ENCODE measurements at regions not wholly inside any gene's neighbourhood (a gene's known extent, or its start where the extent isn't known, plus 50 kb on each side); places are given as distances from the start of the nearest gene placed in this dataset.

- no peak overlapping the region for H3K4me3 ChIP-seq
- no peaks in the 10 kb centered on the region for H3K36me3 ChIP-seq (ENCODE audit: control insufficient read depth in 4 of 4, insufficient read depth in 4 of 4, low read length in 4 of 4)
- H3K9me3 ChIP-seq (ENCODE audit: control insufficient read depth in 4 of 4, insufficient read depth in 3 of 4, low read length in 3 of 4) = no peaks in the 10 kb centered on the region
- no peaks in the 10 kb centered on the region for H3K27me3 ChIP-seq (ENCODE audit: control insufficient read depth in 3 of 3, insufficient read depth in 3 of 3, low read length in 2 of 3)
- 70 to 89% methylated on average over 6 of the region's 6 CpGs for WGBS, 2 donors
- no peak for DNase-seq
- no peaks in the 10 kb centered on the region for H3K4me1 ChIP-seq (ENCODE audit: control insufficient read depth in 5 of 5, insufficient read depth in 5 of 5, low read length in 5 of 5)
- TF ChIP-seq CTCF (IDR thresholded peaks at IDR 0.05; ENCODE audit: control extremely low read depth, extremely low read depth) = no peak
- no peak overlapping the region for H3K27ac ChIP-seq (ENCODE audit: low read depth in 1 of 2, low read length in 1 of 2)
- H3K9ac ChIP-seq (ENCODE audit: insufficient read depth in 1 of 2, low read length in 2 of 2) = no peak overlapping the region
- ATAC-seq (ENCODE audit: insufficient read depth, low FRiP score) = no peak
Measured at GRCh38 chr4:66814277-66814676, 731.0 kb downstream of the CENPC start.

DNA sequence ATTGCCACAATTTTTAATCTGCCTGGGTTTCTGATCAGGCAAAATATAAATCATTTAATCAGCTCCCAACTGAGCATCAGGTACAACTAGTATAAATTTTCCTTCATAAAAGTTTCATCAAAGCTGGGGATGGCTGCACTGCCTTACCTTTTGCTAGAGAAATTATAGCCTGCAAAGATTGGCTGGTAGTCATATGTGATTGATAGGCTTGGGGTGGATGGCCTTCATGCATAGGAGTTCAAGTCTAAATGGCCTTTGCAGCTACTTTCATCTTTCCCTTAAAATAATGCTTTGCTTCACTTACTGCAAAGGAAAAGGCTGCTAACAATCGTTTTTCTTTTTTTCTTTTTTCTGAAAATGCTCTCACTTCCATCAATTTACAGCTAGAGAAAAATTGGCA lies 739.7 kb downstream of the CENPC start:
- ATAC-seq (ENCODE audit: insufficient read depth, low FRiP score) (no peak), DNase-seq (no peak)
- Histone ChIP-seq H3K4me1 (ENCODE audit: control insufficient read depth in 5 of 5, insufficient read depth in 5 of 5, low read length in 5 of 5) (no peaks in the 10 kb centered on the region), H3K27ac (ENCODE audit: low read depth in 1 of 2, low read length in 1 of 2) (no peak overlapping the region), H3K36me3 (ENCODE audit: control insufficient read depth in 4 of 4, insufficient read depth in 4 of 4, low read length in 4 of 4) (no peaks in the 10 kb centered on the region), H3K9me3 (ENCODE audit: control insufficient read depth in 4 of 4, insufficient read depth in 3 of 4, low read length in 3 of 4) (no peaks in the 10 kb centered on the region), H3K4me3 (no peak overlapping the region), H3K9ac (ENCODE audit: insufficient read depth in 1 of 2, low read length in 2 of 2) (no peak overlapping the region), H3K27me3 (ENCODE audit: control insufficient read depth in 3 of 3, insufficient read depth in 3 of 3, low read length in 2 of 3) (no peaks in the 10 kb centered on the region)
- WGBS, 2 donors = 43 to 71% methylated on average over 1 of the region's 1 CpG
- TF ChIP-seq CTCF (IDR thresholded peaks at IDR 0.05; ENCODE audit: control extremely low read depth, extremely low read depth) = no peak

DNA sequence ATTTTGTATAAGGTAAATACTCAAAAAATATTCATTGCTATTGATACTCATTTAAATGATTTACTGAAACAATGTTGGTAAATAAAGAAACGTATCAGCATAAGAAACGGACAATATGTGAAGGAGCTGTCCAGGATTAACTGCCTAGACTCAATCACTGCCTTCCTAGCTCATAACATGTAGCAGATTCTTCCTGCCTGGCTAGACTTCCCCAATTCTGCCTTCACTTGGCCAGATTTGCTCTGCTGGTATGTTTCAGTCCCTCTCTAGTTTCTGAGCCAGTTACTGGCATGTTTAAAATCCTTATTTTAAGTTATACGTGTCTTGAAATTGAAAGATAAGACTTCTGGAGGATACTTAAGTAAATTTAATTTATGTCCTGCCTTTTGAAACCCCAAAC lies 740.3 kb downstream of the CENPC start:
- no peak for TF ChIP-seq CTCF (IDR thresholded peaks at IDR 0.05; ENCODE audit: control extremely low read depth, extremely low read depth)
- Histone ChIP-seq H3K27ac (ENCODE audit: low read depth in 1 of 2, low read length in 1 of 2) (no peak overlapping the region), H3K9ac (ENCODE audit: insufficient read depth in 1 of 2, low read length in 2 of 2) (no peak overlapping the region), H3K9me3 (ENCODE audit: control insufficient read depth in 4 of 4, insufficient read depth in 3 of 4, low read length in 3 of 4) (no peaks in the 10 kb centered on the region), H3K27me3 (ENCODE audit: control insufficient read depth in 3 of 3, insufficient read depth in 3 of 3, low read length in 2 of 3) (no peaks in the 10 kb centered on the region), H3K36me3 (ENCODE audit: control insufficient read depth in 4 of 4, insufficient read depth in 4 of 4, low read length in 4 of 4) (no peaks in the 10 kb centered on the region), H3K4me3 (no peak overlapping the region), H3K4me1 (ENCODE audit: control insufficient read depth in 5 of 5, insufficient read depth in 5 of 5, low read length in 5 of 5) (no peaks in the 10 kb centered on the region)
- ATAC-seq (ENCODE audit: insufficient read depth, low FRiP score) (no peak), DNase-seq (no peak)
- WGBS, 2 donors = 56 to 61% methylated on average over 3 of the region's 3 CpGs

DNA sequence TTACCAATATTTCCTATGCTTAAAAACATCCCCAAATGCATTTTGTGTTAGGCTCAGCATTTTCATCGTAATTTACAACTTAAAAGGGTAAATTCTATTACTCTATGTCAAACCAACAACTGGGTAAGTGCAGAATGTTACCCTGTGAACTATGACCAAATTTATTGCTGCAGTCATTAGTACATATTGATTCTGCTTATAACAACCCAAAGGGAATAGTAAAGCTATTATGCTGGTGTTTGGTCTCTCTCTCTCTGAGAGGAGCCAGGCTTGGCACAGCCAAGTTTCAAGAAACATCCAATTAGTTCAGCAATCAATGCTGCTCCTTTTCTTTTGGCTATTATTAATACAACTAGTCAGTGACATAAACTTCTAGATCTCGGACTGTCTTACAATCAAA lies 747.7 kb downstream of the CENPC start:
- Histone ChIP-seq H3K9me3 (ENCODE audit: control insufficient read depth in 4 of 4, insufficient read depth in 3 of 4, low read length in 3 of 4) (no peaks in the 10 kb centered on the region), H3K9ac (ENCODE audit: insufficient read depth in 1 of 2, low read length in 2 of 2) (no peak overlapping the region), H3K36me3 (ENCODE audit: control insufficient read depth in 4 of 4, insufficient read depth in 4 of 4, low read length in 4 of 4) (no peaks in the 10 kb centered on the region), H3K27ac (ENCODE audit: low read depth in 1 of 2, low read length in 1 of 2) (no peak overlapping the region), H3K4me3 (no peak overlapping the region), H3K27me3 (ENCODE audit: control insufficient read depth in 3 of 3, insufficient read depth in 3 of 3, low read length in 2 of 3) (no peaks in the 10 kb centered on the region), H3K4me1 (ENCODE audit: control insufficient read depth in 5 of 5, insufficient read depth in 5 of 5, low read length in 5 of 5) (no peaks in the 10 kb centered on the region)
- TF ChIP-seq CTCF (IDR thresholded peaks at IDR 0.05; ENCODE audit: control extremely low read depth, extremely low read depth) = no peak
- ATAC-seq (ENCODE audit: insufficient read depth, low FRiP score) (no peak), DNase-seq (no peak)
- WGBS, 2 donors = 82 to 93% methylated on average over 2 of the region's 2 CpGs

Measured in lung (tissue), 11 donors.